Effector memory CD4-positive, alpha-beta T cell (primary cell): ENCODE measurements at regions not wholly inside any gene's neighbourhood (a gene's known extent, or its start where the extent isn't known, plus 50 kb on each side); places are given as distances from the start of the nearest gene placed in this dataset.

Source experiments
- DNase-seq, 3 donors: peaks; one replicate each; pipeline ENCODE4 v3.0.0-alpha.2; 2020
- H3K27ac ChIP-seq: 2 replicates; pipeline ENCODE4 v1.7.0; 2013; ENCODE audit warnings: mild to moderate bottlenecking, low read length, moderate library complexity; ENCODE audit not compliant: insufficient read depth, poor library complexity, severe bottlenecking
- H3K27me3 ChIP-seq: replicated peaks from 2 replicates; pipeline ENCODE4 v1.7.0; 2013; ENCODE audit warnings: mild to moderate bottlenecking, low read length; ENCODE audit not compliant: insufficient read depth, control insufficient read depth, poor library complexity, severe bottlenecking
- H3K36me3 ChIP-seq: 2 replicates; pipeline ENCODE4 v1.7.0; 2013; ENCODE audit warnings: mild to moderate bottlenecking, low read length, moderate library complexity; ENCODE audit not compliant: control insufficient read depth, insufficient read depth
- H3K4me1 ChIP-seq: 2 replicates; pipeline ENCODE4 v1.7.0; 2013; ENCODE audit warnings: low read length, mild to moderate bottlenecking; ENCODE audit not compliant: control insufficient read depth, insufficient read depth, poor library complexity, severe bottlenecking
- H3K4me3 ChIP-seq: 2 replicates; pipeline ENCODE4 v1.7.0; 2013; ENCODE audit warnings: low read length, low read depth, mild to moderate bottlenecking; ENCODE audit not compliant: insufficient read depth, poor library complexity, severe bottlenecking
- H3K9me3 ChIP-seq: 2 replicates; pipeline ENCODE4 v1.7.0; 2013; ENCODE audit warnings: mild to moderate bottlenecking, low read length, moderate library complexity; ENCODE audit not compliant: control insufficient read depth

DNA sequence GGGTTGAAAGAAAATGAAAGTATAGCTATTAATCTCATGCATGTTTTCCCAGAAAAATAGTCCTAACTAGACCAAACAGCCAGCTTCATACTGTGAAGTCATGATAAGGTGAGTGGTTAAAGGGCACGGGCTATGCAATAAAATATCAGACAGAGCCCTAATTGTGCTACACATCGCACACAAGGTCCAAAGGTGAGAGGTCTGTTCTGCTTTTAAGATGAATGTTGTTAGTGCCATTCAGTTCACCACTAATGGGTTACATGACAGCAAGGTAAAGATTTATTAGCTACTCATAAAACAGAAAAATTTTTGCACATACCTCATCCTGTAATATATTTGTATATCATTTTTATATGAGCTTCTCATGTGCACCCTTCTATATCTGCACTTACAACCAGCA lies 105.0 kb upstream of the STK17B start:
- Histone ChIP-seq H3K36me3 (no peaks in the 10 kb centered on the region), H3K4me3 (peak overlapping the region; percentile 23), H3K4me1 (peaks cover 32% of the 10 kb centered on the region), H3K27ac (peak overlapping the region; percentile 46), H3K9me3 (no peaks in the 10 kb centered on the region), H3K27me3 (no peaks in the 10 kb centered on the region)
- no peak for DNase-seq

DNA sequence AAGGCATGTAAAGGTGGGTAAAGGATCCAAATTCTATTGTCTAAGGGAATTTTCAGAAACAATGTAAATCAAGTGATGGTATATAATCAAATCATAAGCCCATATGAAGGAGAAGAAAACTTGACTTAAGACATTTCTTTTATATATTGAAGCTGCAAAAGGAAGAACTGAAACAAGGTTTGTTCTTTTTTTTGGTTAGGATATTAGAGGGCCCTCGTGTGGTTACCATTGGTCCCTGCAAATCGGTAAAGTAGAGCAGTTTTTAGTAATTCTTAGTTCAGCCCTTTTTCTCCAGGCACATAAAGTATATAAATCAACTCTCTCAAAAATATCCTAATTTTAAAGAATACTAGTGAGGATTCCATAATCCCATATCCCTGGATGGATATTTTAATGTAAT lies 105.6 kb upstream of the STK17B start:
- H3K27ac ChIP-seq, result peak overlapping the region; percentile 46
- H3K36me3 ChIP-seq, result no peaks in the 10 kb centered on the region
- no peaks in the 10 kb centered on the region for H3K9me3 ChIP-seq
- no peak for DNase-seq
- no peaks in the 10 kb centered on the region for H3K27me3 ChIP-seq
- no peak overlapping the region for H3K4me3 ChIP-seq
- peaks cover 32% of the 10 kb centered on the region for H3K4me1 ChIP-seq

DNA sequence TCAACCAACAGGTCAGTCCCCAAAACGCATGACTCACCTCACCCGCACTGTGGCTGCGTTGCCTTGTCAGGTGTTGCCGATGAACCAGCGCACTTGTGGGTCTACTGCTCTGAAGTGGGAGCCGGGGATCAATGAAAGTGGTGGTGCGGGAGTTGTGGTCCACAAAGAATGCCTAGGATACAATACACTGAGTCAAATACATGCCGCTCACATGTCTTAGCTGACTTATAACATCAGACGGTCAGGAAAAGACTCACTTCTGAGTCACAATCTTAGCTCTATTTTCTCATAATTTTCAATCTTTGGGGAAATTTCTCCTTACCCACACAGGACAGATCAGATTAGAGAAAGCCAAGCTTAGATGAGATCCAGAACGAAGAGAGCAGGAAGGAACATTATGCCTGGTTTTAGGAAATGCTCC lies 107.1 kb upstream of the STK17B start:
- DNase-seq, result peak in 2 of 3 donors; percentile 27 to 41
- no peaks in the 10 kb centered on the region for H3K9me3 ChIP-seq
- H3K27ac ChIP-seq, result no peak overlapping the region
- H3K27me3 ChIP-seq, result no peaks in the 10 kb centered on the region
- H3K4me1 ChIP-seq, result peaks cover 32% of the 10 kb centered on the region
- H3K36me3 ChIP-seq, result no peaks in the 10 kb centered on the region
- no peak overlapping the region for H3K4me3 ChIP-seq

DNA sequence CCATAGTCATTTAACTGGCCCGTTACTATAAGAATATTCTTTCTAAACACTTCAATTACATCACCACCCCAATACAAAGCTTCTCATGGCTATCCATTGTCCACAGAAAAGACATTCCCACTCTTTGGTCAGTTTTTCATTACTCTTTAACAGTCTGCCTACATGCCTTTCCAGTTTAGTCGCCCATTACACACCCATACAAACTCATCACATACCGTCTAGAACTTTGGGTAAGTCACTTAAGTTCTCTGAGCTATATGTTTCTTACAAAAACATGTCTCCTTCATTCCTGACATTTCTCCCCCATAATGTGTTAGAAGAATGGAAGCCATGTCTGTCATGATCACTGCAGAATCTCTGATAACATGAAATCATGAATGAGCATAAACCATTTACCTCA lies 108.2 kb upstream of the STK17B start:
- H3K27ac ChIP-seq, result no peak overlapping the region
- no peak for DNase-seq
- H3K4me1 ChIP-seq, result peaks cover 24% of the 10 kb centered on the region

DNA sequence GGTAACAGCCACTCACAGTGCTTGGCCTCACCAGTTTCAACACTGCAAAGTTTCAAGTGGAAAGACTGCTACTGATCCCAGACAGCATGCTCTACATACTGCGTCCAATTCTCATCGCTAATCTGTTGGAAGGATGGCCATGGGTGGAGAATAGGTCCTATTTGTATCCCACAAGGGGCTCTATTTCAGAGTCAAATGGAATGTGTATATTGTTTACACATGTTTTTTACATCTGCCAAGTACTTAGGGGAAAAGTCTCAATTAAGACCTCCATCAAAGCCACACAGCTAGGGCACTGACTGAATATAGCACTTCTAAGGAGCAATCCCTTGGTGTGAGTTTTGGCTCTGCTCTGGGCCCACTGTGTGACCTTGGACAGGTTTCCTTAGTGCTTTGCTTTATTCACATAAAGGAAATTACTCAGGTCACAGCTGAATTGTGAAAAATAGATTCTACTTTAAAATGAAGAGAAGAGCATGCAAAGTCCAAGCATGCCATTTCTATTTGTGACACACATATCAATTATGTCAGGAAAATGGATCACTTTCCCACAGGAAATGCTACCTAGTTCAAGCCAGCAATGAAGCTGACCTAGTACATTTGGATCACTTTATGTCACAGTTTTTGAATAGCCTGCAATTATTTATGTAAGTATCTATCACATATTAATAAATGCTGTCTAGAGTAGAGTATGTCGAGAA lies 112.9 kb upstream of the STK17B start:
- no peak overlapping the region for H3K4me3 ChIP-seq
- no peak for DNase-seq
- no peaks in the 10 kb centered on the region for H3K9me3 ChIP-seq
- no peaks in the 10 kb centered on the region for H3K36me3 ChIP-seq
- no peak overlapping the region for H3K27ac ChIP-seq
- H3K27me3 ChIP-seq, result no peaks in the 10 kb centered on the region
- H3K4me1 ChIP-seq, result peaks cover 21% of the 10 kb centered on the region

More for the DNA sequence above, 108.2 kb upstream of the STK17B start:
- H3K9me3 ChIP-seq, result no peaks in the 10 kb centered on the region
- no peaks in the 10 kb centered on the region for H3K27me3 ChIP-seq
- H3K36me3 ChIP-seq, result no peaks in the 10 kb centered on the region
- no peak overlapping the region for H3K4me3 ChIP-seq

DNA sequence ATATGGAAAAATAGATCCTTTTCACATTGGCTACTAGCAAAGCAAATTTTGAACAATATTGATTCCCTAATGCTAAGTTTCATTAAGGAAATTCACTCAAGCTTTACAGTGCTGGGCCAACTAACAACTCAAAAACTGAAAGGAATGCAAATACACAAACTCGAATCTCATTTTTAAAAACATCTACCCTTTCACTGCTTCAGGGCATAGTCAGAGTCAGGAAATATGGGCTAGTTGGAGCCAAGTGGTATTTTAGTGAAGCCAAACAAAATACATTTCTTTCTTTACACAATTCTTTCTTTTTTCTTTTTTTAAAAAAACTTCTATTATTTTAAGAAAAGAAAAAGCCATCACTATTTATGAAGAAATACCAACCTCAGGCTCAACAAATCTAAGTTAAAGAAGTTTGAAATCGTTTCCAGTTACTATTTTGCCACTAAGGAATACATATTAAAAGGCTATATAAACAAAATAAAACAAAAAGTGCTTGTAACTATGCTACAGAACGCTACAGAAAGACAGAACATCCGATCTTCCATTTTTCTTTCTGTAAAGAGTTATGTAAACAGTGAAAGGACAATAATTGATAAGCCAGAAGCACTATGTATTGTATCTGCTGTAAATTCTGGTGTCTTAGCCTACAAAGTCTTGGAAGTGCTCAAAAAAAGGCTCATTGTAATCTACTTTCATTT lies 113.6 kb upstream of the STK17B start:
- no peaks in the 10 kb centered on the region for H3K9me3 ChIP-seq
- no peaks in the 10 kb centered on the region for H3K27me3 ChIP-seq
- H3K27ac ChIP-seq, result no peak overlapping the region
- no peaks in the 10 kb centered on the region for H3K36me3 ChIP-seq
- peaks cover 22% of the 10 kb centered on the region for H3K4me1 ChIP-seq
- H3K4me3 ChIP-seq, result no peak overlapping the region
- no peak for DNase-seq

DNA sequence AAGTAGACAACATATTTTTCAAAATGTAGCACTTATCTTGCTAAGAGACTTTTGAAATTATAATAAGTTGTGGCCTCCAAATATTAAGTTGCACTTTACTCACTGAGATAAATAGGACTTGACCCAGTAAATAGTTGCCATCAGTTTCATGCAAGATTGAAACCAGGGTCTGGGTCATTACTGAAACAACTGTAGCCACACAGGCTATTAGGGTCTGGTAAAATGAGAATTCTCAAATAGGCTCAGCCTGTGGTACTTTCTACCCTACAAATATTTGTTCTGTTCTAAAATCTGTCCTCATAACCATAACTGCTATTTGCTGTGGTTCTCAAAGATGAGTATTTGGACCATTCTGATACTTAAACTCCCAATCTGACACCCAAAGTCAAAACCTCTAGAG lies 115.4 kb upstream of the STK17B start:
- Histone ChIP-seq H3K27ac (no peak overlapping the region), H3K4me1 (peaks cover 22% of the 10 kb centered on the region), H3K9me3 (no peaks in the 10 kb centered on the region)

DNA sequence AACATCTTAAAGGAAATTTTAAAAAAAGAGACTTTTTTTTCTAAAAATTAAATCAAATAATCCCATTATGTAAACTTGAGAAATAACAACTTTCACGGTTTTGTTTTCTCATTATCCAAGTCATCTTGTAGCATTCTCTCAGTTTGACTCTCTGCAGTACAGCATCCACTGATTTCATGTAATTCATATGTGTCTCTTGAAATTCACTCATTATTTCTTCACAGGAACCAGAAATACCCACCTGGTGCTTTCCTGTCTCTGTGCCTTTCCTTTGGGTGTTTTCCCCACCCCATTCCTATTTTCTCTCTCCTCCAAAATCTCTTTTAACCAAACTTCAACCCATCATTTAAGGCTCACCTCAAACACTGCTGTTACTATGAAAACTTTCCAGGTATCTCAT lies 116.1 kb upstream of the STK17B start:
- H3K27ac ChIP-seq, result no peak overlapping the region
- no peaks in the 10 kb centered on the region for H3K36me3 ChIP-seq
- H3K9me3 ChIP-seq, result no peaks in the 10 kb centered on the region
- H3K4me3 ChIP-seq, result no peak overlapping the region
- no peak for DNase-seq
- H3K4me1 ChIP-seq, result peaks cover 22% of the 10 kb centered on the region
- no peaks in the 10 kb centered on the region for H3K27me3 ChIP-seq

More for the DNA sequence above, 115.4 kb upstream of the STK17B start:
- Histone ChIP-seq H3K27me3 (no peaks in the 10 kb centered on the region), H3K36me3 (no peaks in the 10 kb centered on the region), H3K4me3 (no peak overlapping the region)
- no peak for DNase-seq

DNA sequence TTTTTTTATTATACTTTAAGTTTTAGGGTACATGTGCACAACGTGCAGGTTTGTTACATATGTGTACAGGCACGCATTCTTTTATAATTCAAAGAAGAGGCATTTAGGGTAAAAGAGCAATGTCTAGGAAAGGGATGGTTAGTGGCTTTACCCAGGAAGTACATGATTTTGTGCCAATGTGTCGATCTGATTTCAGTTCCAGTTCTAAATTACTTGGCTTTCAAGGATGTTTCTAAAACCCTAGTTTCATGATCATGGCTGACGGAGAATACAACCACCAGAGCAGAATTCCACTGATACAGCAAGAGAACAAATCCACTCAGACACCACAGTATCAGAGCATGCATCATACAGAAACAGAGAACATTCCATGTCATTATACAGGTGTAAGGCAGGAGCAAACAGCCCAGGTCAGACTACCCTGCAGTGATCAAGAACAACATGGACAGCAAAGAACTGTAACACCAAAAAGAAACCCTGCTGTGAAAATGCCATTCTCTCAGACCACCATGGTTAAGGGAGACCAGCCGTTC lies 116.7 kb upstream of the STK17B start:
- Histone ChIP-seq H3K4me1 (peaks cover 22% of the 10 kb centered on the region), H3K4me3 (no peak overlapping the region), H3K36me3 (no peaks in the 10 kb centered on the region), H3K9me3 (no peaks in the 10 kb centered on the region), H3K27me3 (no peaks in the 10 kb centered on the region), H3K27ac (no peak overlapping the region)
- DNase-seq, result no peak

DNA sequence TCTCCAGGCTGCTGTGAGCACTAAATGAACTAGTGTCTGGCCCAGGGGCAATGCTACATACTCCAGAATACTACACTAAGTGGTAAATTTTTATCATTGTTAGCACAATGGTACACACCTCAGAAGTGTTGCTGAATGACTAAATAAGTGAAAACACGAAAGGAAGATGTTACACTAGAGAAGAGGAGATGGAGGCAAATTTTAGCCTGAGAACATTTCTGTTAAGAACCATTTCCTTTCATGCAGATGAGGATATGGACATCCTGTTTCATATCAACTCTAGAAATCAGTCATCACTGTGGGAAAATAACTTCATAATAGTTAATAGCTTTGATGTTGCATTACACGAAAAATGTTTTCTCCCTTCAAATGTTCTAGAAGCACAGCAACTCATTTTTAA lies 117.6 kb upstream of the STK17B start:
- no peak for DNase-seq

More for the DNA sequence above, 117.6 kb upstream of the STK17B start:
- no peak overlapping the region for H3K27ac ChIP-seq
- no peaks in the 10 kb centered on the region for H3K27me3 ChIP-seq
- H3K4me3 ChIP-seq, result no peak overlapping the region
- no peaks in the 10 kb centered on the region for H3K36me3 ChIP-seq
- H3K4me1 ChIP-seq, result peaks cover 22% of the 10 kb centered on the region
- no peaks in the 10 kb centered on the region for H3K9me3 ChIP-seq
